ENCODE measurements at regions not wholly inside any gene's neighbourhood (a gene's known extent, or its start where the extent isn't known, plus 50 kb on each side); places are given as distances from the start of the nearest gene placed in this dataset.

GRCh38 chr12:115464661-115465060, 780.7 kb upstream of the TBX3 start:
- DNase-seq (ENCODE audit: low read depth, low spot score) (no peak), ATAC-seq (no peak)
- TF ChIP-seq JUND (IDR thresholded peaks at IDR 0.05) (no peak), ZNF274 (IDR thresholded peaks at IDR 0.05; ENCODE audit: low read depth, low read length) (no peak), EZH2phosphoT487 (IDR thresholded peaks at IDR 0.05; ENCODE audit: borderline replicate concordance) (no peak), YY1 (IDR thresholded peaks at IDR 0.05; ENCODE audit: extremely low read depth, insufficient replicate concordance, low read depth, low read length) (no peak), EGR1 (IDR thresholded peaks at IDR 0.05; ENCODE audit: low read depth) (no peak), SP1 (IDR thresholded peaks at IDR 0.05; ENCODE audit: low read depth) (no peak), FOSL1 (IDR thresholded peaks at IDR 0.05; ENCODE audit: low read depth) (no peak), ATF3 (IDR thresholded peaks at IDR 0.05) (no peak), EZH2 (IDR thresholded peaks at IDR 0.05) (no peak), POLR2A (IDR thresholded peaks at IDR 0.05; ENCODE audit: borderline replicate concordance, extremely low read depth, insufficient read depth, insufficient read length) (no peak), CTCF (IDR thresholded peaks at IDR 0.05 in 2 of 3, conservative IDR thresholded peaks at IDR 0.05 in 1 of 3; ENCODE audit: borderline replicate concordance in 1 of 3, insufficient read depth in 1 of 3, low read depth in 2 of 3, low read length in 2 of 3) (no peak), POLR2AphosphoS5 (IDR thresholded peaks at IDR 0.05; ENCODE audit: low read depth, low read length) (no peak), REST (IDR thresholded peaks at IDR 0.05; ENCODE audit: low read depth) (no peak), RAD21 (IDR thresholded peaks at IDR 0.05; ENCODE audit: low read depth) (no peak)
- H3K4me2 ChIP-seq (ENCODE audit: low read length): no peak overlapping the region
- H3K4me1 ChIP-seq (ENCODE audit: control insufficient read depth in 1 of 2, insufficient read depth in 2 of 2, low read length in 2 of 2): peaks cover 0 to 8% of the 10 kb centered on the region in 2 experiments; a peak in 1 of 4 replicates
- ChIA-PET POLR2A (interaction anchor here (1.0 kb wide), 1 partner anchor 281 kb away, joined by 3 read pairs; no protein-coding TSS in a partner anchor), CTCF (no interaction called here), RAD21 (ENCODE audit: low non-redundant PET in 1 of 2, low total read pairs in 2 of 2, uncharacterized antibody in 2 of 2, unreplicated experiment in 2 of 2) (no interaction called here)
- intact Hi-C loops (cut with micrococcal nuclease): no loop called here
- no peaks in the 10 kb centered on the region for H3K9me2 ChIP-seq (ENCODE audit: insufficient read depth)
- no TSS peak for BruUV-seq (replicated peaks)
- H4K20me1 ChIP-seq (ENCODE audit: insufficient read depth): no peaks in the 10 kb centered on the region
- H3K27ac ChIP-seq (ENCODE audit: low read depth, low read length): no peak overlapping the region
- no peak overlapping the region for H3K4me3 ChIP-seq (replicated peaks in 1 of 2; ENCODE audit: low read depth in 1 of 2, low read length in 2 of 2)
- H3K79me2 ChIP-seq (ENCODE audit: insufficient read depth, low read length): no peaks in the 10 kb centered on the region
- H3K36me3 ChIP-seq (ENCODE audit: control insufficient read depth in 1 of 2, insufficient read depth in 2 of 2, low read length in 2 of 2): no peaks in the 10 kb centered on the region
- peaks cover 0 to 13% of the 10 kb centered on the region in 2 experiments; a peak in 1 of 4 replicates for H3K9me3 ChIP-seq (ENCODE audit: control insufficient read depth in 1 of 2, insufficient read depth in 1 of 2, low read depth in 1 of 2, low read length in 2 of 2)
- no peaks in the 10 kb centered on the region; the same call in 1 of the 2 replicates for H3K27me3 ChIP-seq (ENCODE audit: insufficient read depth, low read length)
- no peak overlapping the region for H2AFZ ChIP-seq (ENCODE audit: low read depth, low read length, poor library complexity, severe bottlenecking)
- no peak overlapping the region for H3K9ac ChIP-seq (ENCODE audit: low read length)

All from HCT116 (cell line).